ENCODE measurements at regions not wholly inside any gene's neighbourhood (a gene's known extent, or its start where the extent isn't known, plus 50 kb on each side); places are given as distances from the start of the nearest gene placed in this dataset.
A peak's percentile ranks its signal among the peaks of the same experiment; 100 is the strongest.

DNA sequence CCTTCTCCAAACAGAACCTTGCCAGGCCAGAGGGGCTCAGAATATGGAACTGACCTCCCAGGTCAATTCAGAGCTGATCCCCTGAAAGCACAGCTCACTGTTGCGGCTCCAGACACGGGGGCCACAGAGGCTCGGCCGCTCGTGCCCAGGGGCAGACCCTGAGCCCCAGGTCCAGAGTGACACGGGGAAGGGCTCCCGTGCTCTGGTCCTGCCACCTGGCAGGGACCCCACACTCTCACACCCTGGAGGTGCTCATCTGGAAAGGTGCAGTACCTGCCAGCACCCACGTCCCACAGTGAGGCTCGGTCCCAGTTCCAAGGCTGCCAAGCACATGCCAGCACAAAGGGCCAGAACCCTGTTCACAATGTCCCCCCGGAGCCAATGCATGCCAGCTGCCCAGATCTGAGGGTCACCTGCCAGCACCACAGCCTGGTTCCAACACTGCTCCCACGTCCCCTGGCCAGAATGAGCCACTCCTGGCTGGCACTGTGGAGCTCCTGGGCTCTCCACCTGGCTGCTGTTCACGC, 170.6 kb downstream of the SHANK2 start:
- DNase-seq (ENCODE audit: insufficient read length, low spot score) (no peak), FAIRE-seq (no peak)
- TF ChIP-seq POLR2A (IDR thresholded peaks at IDR 0.05; ENCODE audit: low read depth, low read length): no peak

- peak; percentile 59 for DNase-seq (ENCODE audit: insufficient read length, low spot score)
- TF ChIP-seq POLR2A (IDR thresholded peaks at IDR 0.05; ENCODE audit: low read depth, low read length): no peak
- no peak for FAIRE-seq
These were observed 171.9 kb downstream of the SHANK2 start for GRCh38 chr11:71080239-71081097.

GRCh38 chr11:71079795-71080194, 172.6 kb downstream of the SHANK2 start:
- no peak for TF ChIP-seq POLR2A (IDR thresholded peaks at IDR 0.05; ENCODE audit: low read depth, low read length)
- DNase-seq (ENCODE audit: insufficient read length, low spot score) (no peak), FAIRE-seq (no peak)

DNA sequence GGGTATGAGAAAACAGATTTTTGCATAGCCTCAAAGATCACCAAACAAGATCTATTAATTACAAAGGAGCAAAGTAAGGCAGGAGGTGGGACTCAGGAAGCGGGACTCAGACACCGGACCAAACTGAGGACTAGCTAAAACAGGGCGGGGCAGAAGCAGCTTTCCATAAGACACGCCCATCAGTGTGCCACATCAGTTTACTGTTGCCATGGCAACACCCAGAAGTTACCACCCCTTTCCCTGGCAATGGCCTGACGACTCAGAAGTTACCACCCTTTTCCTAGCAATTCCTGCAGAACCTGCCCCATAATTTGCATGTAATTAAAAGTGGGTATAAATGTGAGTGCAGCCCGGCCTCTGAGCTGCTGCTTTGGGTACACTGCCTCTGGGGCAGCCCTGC, 173.9 kb downstream of the SHANK2 start:
- FAIRE-seq (no peak), DNase-seq (ENCODE audit: insufficient read length, low spot score) (no peak)
- TF ChIP-seq POLR2A (IDR thresholded peaks at IDR 0.05; ENCODE audit: low read depth, low read length): no peak

GRCh38 chr11:71076525-71077304, 175.7 kb downstream of the SHANK2 start:
- FAIRE-seq: no peak
- no peak for TF ChIP-seq POLR2A (IDR thresholded peaks at IDR 0.05; ENCODE audit: low read depth, low read length)
- DNase-seq (ENCODE audit: insufficient read length, low spot score): no peak

GRCh38 chr11:71075871-71076420, 176.4 kb downstream of the SHANK2 start:
- DNase-seq (ENCODE audit: insufficient read length, low spot score): no peak
- no peak for TF ChIP-seq POLR2A (IDR thresholded peaks at IDR 0.05; ENCODE audit: low read depth, low read length)
- no peak for FAIRE-seq

DNA sequence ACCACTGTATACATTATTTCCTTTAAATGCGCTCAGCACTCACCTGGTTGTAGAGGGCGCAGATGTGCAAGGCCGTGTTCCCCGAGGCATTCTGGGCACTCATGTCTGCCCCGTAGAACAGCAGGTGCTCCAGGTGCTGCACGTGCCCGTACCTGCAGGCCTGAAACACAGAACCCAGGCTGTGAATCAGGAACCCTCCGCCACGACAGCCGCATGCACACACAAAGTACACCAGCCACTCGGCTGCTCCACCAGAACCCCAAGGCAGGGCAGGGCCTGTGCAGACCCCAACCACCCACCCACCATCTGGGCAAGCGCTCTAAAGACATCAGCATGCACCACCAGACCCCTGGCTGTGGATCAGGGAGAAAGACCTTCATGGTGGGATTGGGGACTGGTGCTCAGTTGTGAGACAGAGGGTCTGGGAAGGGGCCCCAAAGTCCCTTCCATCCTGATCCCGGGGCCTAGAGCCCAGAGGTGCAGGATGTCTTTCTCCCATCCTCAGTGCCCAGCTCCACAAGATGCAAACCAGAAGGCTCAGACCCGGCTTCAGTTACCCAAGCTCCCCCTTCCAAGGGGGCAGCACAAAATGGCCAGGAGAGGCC, 177.2 kb downstream of the SHANK2 start:
- no peak for FAIRE-seq
- no peak for DNase-seq (ENCODE audit: insufficient read length, low spot score)
- TF ChIP-seq POLR2A (IDR thresholded peaks at IDR 0.05; ENCODE audit: low read depth, low read length): no peak

DNA sequence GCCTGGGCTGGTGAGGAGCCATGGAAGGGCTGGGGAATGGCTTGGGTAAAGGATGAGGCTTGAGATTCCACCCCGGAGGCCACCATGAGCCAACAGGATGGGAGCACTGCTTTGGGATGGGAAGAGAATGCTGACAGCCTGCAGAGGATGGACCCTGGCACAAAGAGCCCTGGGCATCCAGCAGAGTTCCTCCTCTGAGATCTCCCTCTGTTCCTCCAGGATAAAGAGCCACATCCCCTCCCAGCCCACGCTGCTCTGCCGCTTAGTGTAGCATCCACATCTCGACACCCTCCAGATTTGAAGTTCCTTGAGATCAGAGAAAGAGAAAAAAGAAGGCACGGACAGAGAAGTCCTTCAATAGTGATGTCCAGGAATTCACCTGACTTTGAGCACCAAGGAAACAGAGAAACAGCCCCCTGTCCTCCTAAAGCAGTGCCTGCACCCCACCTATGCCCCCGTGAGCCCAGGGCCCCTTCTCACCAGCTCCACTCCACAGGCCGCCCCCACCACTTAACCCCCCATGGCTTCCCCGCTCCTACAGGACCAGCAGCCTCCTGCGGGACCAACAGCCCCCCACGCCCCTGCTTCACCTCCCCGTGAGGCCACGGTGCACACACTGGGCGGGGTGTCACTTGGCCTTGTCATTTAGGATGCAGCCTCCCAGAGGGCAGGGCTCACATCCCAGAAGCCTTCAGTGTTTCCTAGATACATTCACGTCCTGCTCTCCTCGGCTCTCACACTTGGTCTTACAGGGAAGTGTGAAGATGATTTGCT, 180.5 kb downstream of the SHANK2 start:
- DNase-seq (ENCODE audit: insufficient read length, low spot score): no peak
- no peak for TF ChIP-seq POLR2A (IDR thresholded peaks at IDR 0.05; ENCODE audit: low read depth, low read length)
- no peak for FAIRE-seq

DNA sequence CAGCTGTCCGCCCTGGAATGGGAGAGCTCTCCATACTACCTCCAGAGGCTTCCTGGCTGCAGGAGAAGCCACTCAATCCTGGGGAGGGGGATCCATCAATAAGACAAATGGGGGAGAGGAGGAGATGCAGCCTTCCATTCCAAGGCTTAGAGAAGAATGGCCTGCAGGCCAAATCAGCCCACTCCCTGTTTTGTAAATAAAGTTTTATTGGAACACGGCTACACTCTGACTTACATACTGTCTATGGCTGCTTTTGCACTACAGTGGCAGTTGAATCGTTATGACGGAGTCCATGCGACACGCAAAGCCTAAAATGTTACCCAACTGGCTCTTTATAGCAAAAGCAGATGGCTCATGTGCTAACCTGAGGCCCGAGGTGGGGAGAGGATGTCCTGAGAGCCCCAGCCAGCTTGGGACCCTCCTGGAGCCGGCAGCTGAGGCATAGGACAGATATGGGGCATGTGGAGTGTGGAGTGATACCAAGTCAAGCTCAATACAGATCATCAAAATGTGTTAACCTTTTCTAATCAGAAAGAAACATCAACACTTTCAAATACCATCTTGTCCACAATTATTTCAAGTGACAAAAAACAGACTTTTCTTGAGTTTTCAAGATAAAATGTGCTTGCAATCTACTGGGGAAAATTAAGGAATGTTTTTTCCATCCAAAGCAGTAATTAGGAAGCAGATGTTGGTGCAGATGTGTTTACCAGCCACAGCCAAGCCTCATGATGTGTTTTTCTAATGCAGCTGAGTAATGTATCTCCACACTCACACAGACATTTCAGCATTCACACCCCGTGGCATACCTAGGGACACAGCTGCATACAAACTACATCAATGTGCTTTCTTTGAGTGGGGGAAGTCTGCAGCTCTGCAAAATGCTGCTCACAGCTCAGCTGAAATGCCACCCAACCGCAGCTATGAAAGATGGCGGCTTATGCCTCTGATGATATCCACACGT, 181.6 kb downstream of the SHANK2 start:
- no peak for TF ChIP-seq POLR2A (IDR thresholded peaks at IDR 0.05; ENCODE audit: low read depth, low read length)
- no peak for DNase-seq (ENCODE audit: insufficient read length, low spot score)
- no peak for FAIRE-seq

DNA sequence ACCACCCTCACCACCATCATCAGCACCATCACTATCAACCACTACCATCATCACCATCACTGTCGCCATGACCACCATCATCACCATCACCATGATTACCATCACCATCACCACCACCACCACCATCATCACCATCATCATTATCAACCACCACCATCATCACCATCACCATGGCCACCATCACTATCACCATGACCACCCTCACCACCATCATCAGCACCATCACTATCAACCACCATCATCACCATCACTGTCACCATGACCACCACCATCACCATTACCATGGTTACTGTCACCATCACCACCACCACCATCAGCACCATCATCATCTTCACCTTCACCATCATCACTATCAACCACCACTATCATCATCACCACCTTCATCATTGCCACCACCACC, 183.4 kb downstream of the SHANK2 start:
- FAIRE-seq: no peak

GRCh38 chr11:71067753-71068152, 184.6 kb downstream of the SHANK2 start:
- no peak for TF ChIP-seq POLR2A (IDR thresholded peaks at IDR 0.05; ENCODE audit: low read depth, low read length)
- DNase-seq (ENCODE audit: insufficient read length, low spot score): no peak
- FAIRE-seq: no peak

More for the DNA sequence above, 183.4 kb downstream of the SHANK2 start:
- no peak for DNase-seq (ENCODE audit: insufficient read length, low spot score)
- no peak for TF ChIP-seq POLR2A (IDR thresholded peaks at IDR 0.05; ENCODE audit: low read depth, low read length)

GRCh38 chr11:71066311-71066710, 186.1 kb downstream of the SHANK2 start:
- no peak for DNase-seq (ENCODE audit: insufficient read length, low spot score)
- FAIRE-seq: no peak

More at GRCh38 chr11:71066311-71066710, 186.1 kb downstream of the SHANK2 start:
- TF ChIP-seq POLR2A (IDR thresholded peaks at IDR 0.05; ENCODE audit: low read depth, low read length): no peak

Measured in H54 (cell line).